Endometrium (tissue), 2 donors: ENCODE measurements at regions not wholly inside any gene's neighbourhood (a gene's known extent, or its start where the extent isn't known, plus 50 kb on each side); places are given as distances from the start of the nearest gene placed in this dataset.

Source experiments
- FAIRE-seq: peaks from 2 replicates; lab custom pipeline; 2012; peaks lifted over from hg19 to GRCh38; lab: Jason Lieb, UNC
- donor health status: control.
- donor health status: control.

- no peak for FAIRE-seq
Observed at GRCh38 chr1:3954170-3955169, 54.4 kb upstream of the C1orf174 start.

GRCh38 chr1:3955196-3955772 is 55.2 kb upstream of the C1orf174 start:
- FAIRE-seq: no peak

- FAIRE-seq: no peak
Observed at GRCh38 chr1:3956527-3957170, 56.6 kb upstream of the C1orf174 start.

- no peak for FAIRE-seq
Observed at GRCh38 chr1:3959361-3959760, 59.3 kb upstream of the C1orf174 start.

GRCh38 chr1:3963554-3963953 is 63.5 kb upstream of the C1orf174 start:
- FAIRE-seq: no peak

GRCh38 chr1:3965693-3966092 is 65.6 kb upstream of the C1orf174 start:
- no peak for FAIRE-seq

- FAIRE-seq: no peak
Observed at GRCh38 chr1:3968851-3969250, 68.8 kb upstream of the C1orf174 start.

GRCh38 chr1:3971981-3972380 is 71.9 kb upstream of the C1orf174 start:
- no peak for FAIRE-seq

- FAIRE-seq: no peak
Observed at GRCh38 chr1:3975903-3976630, 76.0 kb upstream of the C1orf174 start.

- no peak for FAIRE-seq
Observed at GRCh38 chr1:3976821-3977220, 76.7 kb upstream of the C1orf174 start.

- no peak for FAIRE-seq
Observed at GRCh38 chr1:3978196-3978989, 78.3 kb upstream of the C1orf174 start.

- no peak for FAIRE-seq
Observed at GRCh38 chr1:3978990-3979325, 78.9 kb upstream of the C1orf174 start.

- FAIRE-seq: no peak
Observed at GRCh38 chr1:3981261-3981660, 81.2 kb upstream of the C1orf174 start.

- FAIRE-seq: no peak
Observed at GRCh38 chr1:3981746-3982505, 81.9 kb upstream of the C1orf174 start.

- no peak for FAIRE-seq
Observed at GRCh38 chr1:3983181-3983580, 83.1 kb upstream of the C1orf174 start.

- FAIRE-seq: no peak
Observed at GRCh38 chr1:3984586-3984985, 84.5 kb upstream of the C1orf174 start.

GRCh38 chr1:3986686-3987218 is 86.7 kb upstream of the C1orf174 start:
- no peak for FAIRE-seq

- no peak for FAIRE-seq
Observed at GRCh38 chr1:3987669-3988235, 87.7 kb upstream of the C1orf174 start.

GRCh38 chr1:3988431-3988830 is 88.4 kb upstream of the C1orf174 start:
- FAIRE-seq: no peak

GRCh38 chr1:3989465-3989864 is 89.4 kb upstream of the C1orf174 start:
- no peak for FAIRE-seq
